PC-9 (cell line): ENCODE measurements at regions not wholly inside any gene's neighbourhood (a gene's known extent, or its start where the extent isn't known, plus 50 kb on each side); places are given as distances from the start of the nearest gene placed in this dataset.
A peak's percentile ranks its signal among the peaks of the same experiment; 100 is the strongest.

Experiments used
- BruUV-seq: library from RNA; stranded (reverse); fragments of 400-500 nt; replicated peaks from 2 replicates; lab custom pipeline; 2021; lab: Mats Ljungman, UMichigan
- CTCF ChIA-PET: fragments of 300-600 bp; sonication (Branson Sonifier 250); formaldehyde crosslinking; loops from one replicate; lab custom pipeline; 2022; ENCODE audit warnings: antibody characterized with exemption; lab: Charles Lee
- POLR2A ChIA-PET: fragments of 300-600 bp; sonication (Branson Sonifier 250); formaldehyde crosslinking; loops from one replicate; lab custom pipeline; 2022; ENCODE audit warnings: antibody characterized with exemption; ENCODE audit not compliant: unreplicated experiment; lab: Charles Lee
- DNase-seq, 2 experiments: peaks; one replicate each; pipeline versions ENCODE4 v3.0.0 to v3.0.0-alpha.2; 2015 to 2022; ENCODE audit warnings: mixed read lengths in 1 of 2
- H2AFZ ChIP-seq: fragments of 200-600 bp; sonication (generic); 2 replicates; pipeline ENCODE4 v1.8.1; 2017; ENCODE audit warnings: antibody characterized with exemption
- H3F3A ChIP-seq: fragments of 200-600 bp; sonication (generic); 2 replicates; pipeline ENCODE4 v1.8.1; 2017; ENCODE audit warnings: antibody characterized with exemption, mild to moderate bottlenecking, low read depth; ENCODE audit not compliant: insufficient read depth
- H3K27ac ChIP-seq: fragments of 200-600 bp; sonication (generic); 2 replicates; pipeline ENCODE4 v1.6.1; 2016; ENCODE audit warnings: mixed run types
- H3K27me3 ChIP-seq: fragments of 200-600 bp; sonication (generic); 2 replicates; pipeline ENCODE4 v1.6.1; 2016; ENCODE audit warnings: low read depth, mixed run types; ENCODE audit not compliant: insufficient read depth
- H3K36me3 ChIP-seq: fragments of 200-600 bp; sonication (generic); 2 replicates; pipeline ENCODE4 v1.6.1; 2016; ENCODE audit warnings: low read depth, mixed run types
- H3K4me1 ChIP-seq: fragments of 200-600 bp; sonication (generic); replicated peaks from 2 replicates; pipeline ENCODE4 v1.6.1; 2016; ENCODE audit warnings: mixed run types; ENCODE audit not compliant: insufficient read depth
- H3K4me2 ChIP-seq: fragments of 200-600 bp; sonication (generic); 2 replicates; pipeline ENCODE4 v1.6.1; 2017; ENCODE audit warnings: mixed run types
- H3K4me3 ChIP-seq: fragments of 200-600 bp; sonication (generic); 2 replicates; pipeline ENCODE4 v1.6.1; 2016; ENCODE audit warnings: mixed run types
- H3K79me2 ChIP-seq: fragments of 200-600 bp; sonication (generic); 2 replicates; pipeline ENCODE4 v1.6.1; 2017; ENCODE audit warnings: low read depth, mixed run types
- H3K9me2 ChIP-seq: fragments of 200-600 bp; sonication (generic); 2 replicates; pipeline ENCODE4 v1.8.1; 2017; ENCODE audit warnings: mild to moderate bottlenecking; ENCODE audit not compliant: insufficient read depth
- H3K9me3 ChIP-seq: fragments of 200-600 bp; sonication (generic); 2 replicates; pipeline ENCODE4 v1.8.1; 2016; ENCODE audit warnings: low read depth; ENCODE audit not compliant: insufficient read depth
- H4K20me1 ChIP-seq: fragments of 200-600 bp; sonication (generic); 2 replicates; pipeline ENCODE4 v1.8.1; 2017; ENCODE audit not compliant: insufficient read depth
- EZH2 ChIP-seq: fragments of 200-600 bp; sonication (generic); IDR thresholded peaks from 2 replicates; pipeline ENCODE4 v1.8.0; 2017; ENCODE audit warnings: antibody characterized with exemption, low read depth
- intact Hi-C: fragments of 100-400 bp; cut with micrococcal nuclease; formaldehyde crosslinking; loops from one replicate; pipeline ENCODE4 v1.10.0; 2022; ENCODE audit not compliant: unreplicated experiment
- TF ChIP-seq, protein P1 (sequence below): fragments of 200-600 bp; sonication (generic); conservative IDR thresholded peaks from 2 replicates; pipeline ENCODE4 v1.6.1; 2017; ENCODE audit warnings: mixed run types, antibody characterized with exemption, mild to moderate bottlenecking, moderate library complexity

DNA sequence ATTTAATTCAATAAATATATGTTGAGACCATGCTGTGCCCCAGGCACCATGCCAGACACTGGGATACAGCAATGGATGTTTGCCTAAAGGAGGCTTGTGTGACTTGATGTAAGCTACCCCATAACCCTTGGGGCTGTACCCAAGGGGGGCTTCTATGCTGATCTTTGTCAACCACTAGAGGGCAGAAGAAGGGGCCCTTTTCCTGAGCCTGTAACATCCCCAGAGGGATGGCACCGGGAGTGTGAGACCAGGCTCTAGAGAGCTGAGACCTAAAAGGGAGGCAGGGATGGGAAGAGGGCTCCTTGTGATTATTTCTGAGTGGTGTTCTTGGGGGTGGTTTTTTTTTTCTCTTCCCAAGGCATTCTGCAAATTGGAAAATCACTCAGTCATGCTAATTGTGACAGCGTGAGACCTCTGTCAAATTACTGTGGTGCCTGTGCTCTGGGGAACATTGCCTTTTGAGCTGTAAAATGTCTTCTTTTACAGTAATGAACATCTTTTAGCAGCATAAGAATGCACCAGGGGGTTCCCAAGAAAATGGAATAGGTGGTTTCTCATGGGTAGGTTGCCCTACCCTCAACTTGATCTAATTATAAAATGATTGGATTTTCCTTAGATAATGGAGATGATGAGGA is 138.7 kb upstream of the SLC24A3 start:
- DNase-seq, result no peak
- Histone ChIP-seq H3K4me3 (no peak overlapping the region), H3K9me3 (no peaks in the 10 kb centered on the region), H3K36me3 (no peaks in the 10 kb centered on the region), H3K9me2 (no peaks in the 10 kb centered on the region; the same call in 1 of the 2 replicates), H3K4me1 (peaks cover 15% of the 10 kb centered on the region), H3K27me3 (no peaks in the 10 kb centered on the region), H3K79me2 (no peaks in the 10 kb centered on the region), H4K20me1 (no peaks in the 10 kb centered on the region), H3F3A (no peaks in the 10 kb centered on the region), H3K27ac (no peak overlapping the region), H3K4me2 (no peak overlapping the region), H2AFZ (no peak overlapping the region)
- CTCF ChIA-PET, result no interaction called here
- intact Hi-C loops, result no loop called here
- TF ChIP-seq, protein P1, sequence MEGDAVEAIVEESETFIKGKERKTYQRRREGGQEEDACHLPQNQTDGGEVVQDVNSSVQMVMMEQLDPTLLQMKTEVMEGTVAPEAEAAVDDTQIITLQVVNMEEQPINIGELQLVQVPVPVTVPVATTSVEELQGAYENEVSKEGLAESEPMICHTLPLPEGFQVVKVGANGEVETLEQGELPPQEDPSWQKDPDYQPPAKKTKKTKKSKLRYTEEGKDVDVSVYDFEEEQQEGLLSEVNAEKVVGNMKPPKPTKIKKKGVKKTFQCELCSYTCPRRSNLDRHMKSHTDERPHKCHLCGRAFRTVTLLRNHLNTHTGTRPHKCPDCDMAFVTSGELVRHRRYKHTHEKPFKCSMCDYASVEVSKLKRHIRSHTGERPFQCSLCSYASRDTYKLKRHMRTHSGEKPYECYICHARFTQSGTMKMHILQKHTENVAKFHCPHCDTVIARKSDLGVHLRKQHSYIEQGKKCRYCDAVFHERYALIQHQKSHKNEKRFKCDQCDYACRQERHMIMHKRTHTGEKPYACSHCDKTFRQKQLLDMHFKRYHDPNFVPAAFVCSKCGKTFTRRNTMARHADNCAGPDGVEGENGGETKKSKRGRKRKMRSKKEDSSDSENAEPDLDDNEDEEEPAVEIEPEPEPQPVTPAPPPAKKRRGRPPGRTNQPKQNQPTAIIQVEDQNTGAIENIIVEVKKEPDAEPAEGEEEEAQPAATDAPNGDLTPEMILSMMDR, result peak; percentile 58
- no peak for TF ChIP-seq EZH2
- no TSS peak for BruUV-seq
- POLR2A ChIA-PET, result no interaction called here

DNA sequence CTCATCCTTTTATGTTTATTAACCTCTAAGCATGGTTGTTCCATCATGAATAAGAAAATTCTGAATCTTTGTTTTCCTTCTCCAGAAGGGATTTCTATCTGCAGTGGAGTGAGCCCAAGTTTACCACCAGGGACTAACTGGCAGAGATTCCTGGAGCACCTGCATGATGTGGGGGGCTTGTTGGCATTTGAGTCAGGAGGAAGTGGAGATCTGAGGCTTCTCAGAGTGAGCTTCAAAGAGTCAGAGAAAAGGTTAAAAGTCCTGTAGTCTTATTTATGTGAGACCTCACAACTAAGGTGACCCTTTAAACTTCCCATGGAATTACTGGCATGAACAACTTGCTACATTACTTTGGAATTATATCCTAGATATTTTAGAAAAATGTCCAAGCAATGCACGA is 138.1 kb upstream of the SLC24A3 start:
- intact Hi-C loops, result no loop called here
- BruUV-seq, result no TSS peak
- CTCF ChIA-PET, result no interaction called here
- Histone ChIP-seq H3K36me3 (no peaks in the 10 kb centered on the region), H3K9me2 (no peaks in the 10 kb centered on the region; the same call in 1 of the 2 replicates), H3K27ac (no peak overlapping the region), H3K27me3 (no peaks in the 10 kb centered on the region), H3K9me3 (no peaks in the 10 kb centered on the region), H2AFZ (no peak overlapping the region), H3K4me3 (no peak overlapping the region), H3K4me2 (no peak overlapping the region; the same call in 1 of the 2 replicates), H3F3A (no peaks in the 10 kb centered on the region), H3K4me1 (peaks cover 15% of the 10 kb centered on the region), H3K79me2 (no peaks in the 10 kb centered on the region), H4K20me1 (no peaks in the 10 kb centered on the region)
- no peak for DNase-seq
- POLR2A ChIA-PET, result no interaction called here
- no peak for TF ChIP-seq EZH2
- TF ChIP-seq, protein P1, result no peak

DNA sequence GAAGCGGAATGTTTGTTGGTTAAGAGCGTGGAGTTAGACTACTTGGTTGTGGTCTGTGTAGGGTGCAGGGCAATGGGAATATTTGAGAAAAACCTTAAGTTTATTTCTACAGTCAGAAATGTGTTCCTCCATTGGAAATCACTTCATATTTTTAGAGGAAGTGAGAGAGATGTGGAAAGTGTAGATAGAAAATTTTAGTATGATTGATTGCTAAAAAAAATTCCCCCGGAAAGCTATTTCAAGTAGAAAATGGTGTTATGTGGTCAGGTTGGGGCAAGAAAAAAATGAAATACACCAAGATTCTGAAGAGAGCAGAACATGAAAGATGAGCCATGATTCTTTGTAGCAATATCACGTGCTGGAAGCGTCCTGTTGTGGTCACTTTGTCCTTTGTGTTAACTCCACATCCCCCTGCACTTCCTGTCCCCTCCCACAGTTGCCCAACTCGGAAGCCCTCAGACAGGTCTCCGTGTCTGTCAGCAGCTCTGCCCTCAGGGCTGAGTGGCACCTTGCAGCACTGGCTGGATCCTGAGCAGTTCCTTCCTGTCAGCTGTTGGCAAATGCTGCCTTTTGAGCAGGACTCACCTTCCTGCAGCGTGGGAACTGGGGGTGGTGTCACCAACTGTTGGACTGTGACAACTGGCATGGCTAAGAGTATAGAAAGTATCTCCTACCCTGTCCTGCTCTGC is 137.5 kb upstream of the SLC24A3 start:
- ChIA-PET CTCF (no interaction called here), POLR2A (no interaction called here)
- H3K4me3 ChIP-seq, result no peak overlapping the region
- no peaks in the 10 kb centered on the region for H3K79me2 ChIP-seq
- TF ChIP-seq EZH2, result no peak
- TF ChIP-seq, protein P1, result no peak
- H2AFZ ChIP-seq, result peak overlapping the region; percentile 42; the same call in 1 of the 2 replicates
- DNase-seq, result peak in 1 of 2 experiments; percentile 82
- H3K36me3 ChIP-seq, result no peaks in the 10 kb centered on the region
- intact Hi-C loops, result no loop called here
- peaks cover 15% of the 10 kb centered on the region for H3K4me1 ChIP-seq
- no peaks in the 10 kb centered on the region for H3K27me3 ChIP-seq
- peak overlapping the region; percentile 32 for H3K4me2 ChIP-seq
- no peaks in the 10 kb centered on the region for H3K9me3 ChIP-seq
- H3K27ac ChIP-seq, result no peak overlapping the region
- no peaks in the 10 kb centered on the region; the same call in 1 of the 2 replicates for H3K9me2 ChIP-seq
- H3F3A ChIP-seq, result no peaks in the 10 kb centered on the region
- no peaks in the 10 kb centered on the region for H4K20me1 ChIP-seq
- no TSS peak for BruUV-seq
